ENCODE measurements at regions not wholly inside any gene's neighbourhood (a gene's known extent, or its start where the extent isn't known, plus 50 kb on each side); places are given as distances from the start of the nearest gene placed in this dataset.

DNA sequence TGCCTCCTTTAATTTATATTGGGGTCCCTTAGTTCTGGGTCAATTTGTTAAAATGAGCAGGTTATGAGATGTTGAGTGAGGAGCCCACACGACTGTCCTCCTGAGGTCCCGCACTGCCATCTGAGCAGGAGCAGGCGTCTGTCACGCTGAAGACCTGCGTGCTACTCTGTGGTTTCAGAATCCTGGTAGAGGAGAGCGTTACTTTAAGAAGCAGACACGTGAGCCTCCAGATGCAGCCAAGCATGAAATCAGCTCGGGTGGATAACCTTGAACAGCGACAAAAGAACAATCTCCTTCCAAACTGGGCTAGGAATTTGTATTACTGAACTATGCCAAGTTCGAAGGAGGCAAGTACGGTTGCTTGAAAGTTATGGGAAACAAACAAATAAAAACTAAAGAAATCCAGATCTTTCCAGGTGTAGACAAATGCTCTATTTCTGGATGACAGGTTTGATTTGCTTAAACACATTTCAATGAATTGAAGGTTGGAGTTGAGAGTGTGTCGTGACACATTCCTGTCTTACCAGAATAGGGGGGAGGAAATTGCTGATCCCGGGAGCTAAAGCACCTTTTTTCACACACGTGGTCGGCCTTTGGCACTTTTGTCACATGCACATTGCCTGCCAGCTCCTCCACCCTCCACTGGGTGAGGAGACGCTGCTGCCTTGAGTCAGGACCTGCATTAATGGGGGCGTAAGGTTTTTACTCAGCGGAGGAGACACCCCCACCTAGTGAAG is 945.5 kb upstream of the SLC10A2 start:
- H3K4me3 ChIP-seq = no peak overlapping the region
- TF ChIP-seq, protein P1, sequence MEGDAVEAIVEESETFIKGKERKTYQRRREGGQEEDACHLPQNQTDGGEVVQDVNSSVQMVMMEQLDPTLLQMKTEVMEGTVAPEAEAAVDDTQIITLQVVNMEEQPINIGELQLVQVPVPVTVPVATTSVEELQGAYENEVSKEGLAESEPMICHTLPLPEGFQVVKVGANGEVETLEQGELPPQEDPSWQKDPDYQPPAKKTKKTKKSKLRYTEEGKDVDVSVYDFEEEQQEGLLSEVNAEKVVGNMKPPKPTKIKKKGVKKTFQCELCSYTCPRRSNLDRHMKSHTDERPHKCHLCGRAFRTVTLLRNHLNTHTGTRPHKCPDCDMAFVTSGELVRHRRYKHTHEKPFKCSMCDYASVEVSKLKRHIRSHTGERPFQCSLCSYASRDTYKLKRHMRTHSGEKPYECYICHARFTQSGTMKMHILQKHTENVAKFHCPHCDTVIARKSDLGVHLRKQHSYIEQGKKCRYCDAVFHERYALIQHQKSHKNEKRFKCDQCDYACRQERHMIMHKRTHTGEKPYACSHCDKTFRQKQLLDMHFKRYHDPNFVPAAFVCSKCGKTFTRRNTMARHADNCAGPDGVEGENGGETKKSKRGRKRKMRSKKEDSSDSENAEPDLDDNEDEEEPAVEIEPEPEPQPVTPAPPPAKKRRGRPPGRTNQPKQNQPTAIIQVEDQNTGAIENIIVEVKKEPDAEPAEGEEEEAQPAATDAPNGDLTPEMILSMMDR (IDR thresholded peaks at IDR 0.05) = no peak
- no peak for DNase-seq (ENCODE audit: low spot score in 2 of 2)
- no peaks in the 10 kb centered on the region for H3K27me3 ChIP-seq
- H3K36me3 ChIP-seq = no peaks in the 10 kb centered on the region
- no peaks in the 10 kb centered on the region for H3K9me3 ChIP-seq
- no peaks in the 10 kb centered on the region for H3K4me1 ChIP-seq
- intact Hi-C loops (cut with DNase I) = no loop called here
- no peak overlapping the region for H3K27ac ChIP-seq

DNA sequence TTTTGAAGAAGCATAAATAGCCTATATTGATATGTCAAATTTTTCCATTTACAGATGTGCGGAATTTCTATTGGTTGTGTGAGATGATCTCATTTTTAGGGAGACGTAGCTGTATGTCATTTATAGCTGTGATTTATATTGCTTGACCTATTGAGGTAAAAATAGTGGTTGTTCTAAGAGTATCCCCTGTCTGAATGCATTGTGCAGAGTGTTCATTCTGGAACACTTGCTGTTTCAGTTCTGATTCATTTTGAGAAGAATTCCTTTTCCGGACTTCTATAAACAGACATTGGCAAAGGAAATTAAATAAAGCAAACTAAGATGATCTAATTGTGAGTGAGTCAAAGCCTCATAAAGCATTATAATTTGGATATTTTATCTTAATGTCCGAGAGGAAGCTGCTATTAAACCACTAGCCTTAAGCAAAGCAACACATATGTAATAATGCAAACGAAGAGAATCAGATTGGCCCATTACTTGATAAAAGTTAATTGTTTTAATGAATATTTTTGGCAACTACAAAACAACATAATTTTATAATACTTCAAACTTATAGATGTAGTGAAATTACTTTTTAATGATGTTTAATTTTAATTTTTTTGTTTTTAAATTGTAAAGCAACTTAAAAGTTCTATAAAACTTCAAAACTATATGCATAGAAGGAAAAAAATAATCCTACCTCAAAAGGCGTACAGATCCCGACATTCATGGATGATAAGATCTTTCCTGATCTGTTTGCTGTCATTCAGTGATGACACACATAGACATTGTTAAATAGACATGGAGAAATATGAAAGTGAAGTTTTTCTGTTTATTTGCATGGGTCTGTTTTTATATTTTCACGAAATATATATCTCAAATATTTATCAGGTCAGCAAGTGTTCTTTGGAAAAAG is 942.6 kb upstream of the SLC10A2 start:
- H3K27me3 ChIP-seq = no peaks in the 10 kb centered on the region
- H3K4me3 ChIP-seq = no peak overlapping the region
- intact Hi-C loops (cut with DNase I) = no loop called here
- no peak for DNase-seq (ENCODE audit: low spot score in 2 of 2)
- H3K27ac ChIP-seq = no peak overlapping the region
- TF ChIP-seq, protein P1 (IDR thresholded peaks at IDR 0.05) = no peak
- H3K4me1 ChIP-seq = no peaks in the 10 kb centered on the region
- no peaks in the 10 kb centered on the region for H3K9me3 ChIP-seq
- no peaks in the 10 kb centered on the region for H3K36me3 ChIP-seq

DNA sequence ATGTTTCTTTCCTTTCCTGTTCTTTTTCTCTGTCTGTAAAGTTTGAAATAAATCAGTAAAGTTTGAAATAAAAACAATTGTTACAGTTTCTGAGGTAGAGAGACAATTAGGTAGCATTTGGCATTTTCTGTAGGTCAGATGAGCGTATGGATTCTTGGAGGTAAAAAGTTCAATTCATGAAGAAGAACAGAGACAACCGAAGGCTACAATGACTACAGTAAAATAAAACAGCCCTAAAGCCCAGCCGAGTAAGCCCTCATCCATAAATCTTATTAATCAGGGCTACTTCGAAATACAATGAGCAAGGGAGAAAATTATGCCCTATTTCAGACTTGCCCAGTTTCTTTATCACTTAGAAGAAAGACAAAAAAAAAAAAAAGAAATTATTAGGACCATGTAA is 941.9 kb upstream of the SLC10A2 start:
- Histone ChIP-seq H3K36me3 (no peaks in the 10 kb centered on the region), H3K4me3 (no peak overlapping the region), H3K9me3 (no peaks in the 10 kb centered on the region), H3K27me3 (no peaks in the 10 kb centered on the region), H3K27ac (no peak overlapping the region), H3K4me1 (no peaks in the 10 kb centered on the region)
- intact Hi-C loops (cut with DNase I) = no loop called here
- TF ChIP-seq, protein P1 (IDR thresholded peaks at IDR 0.05) = no peak
- no peak for DNase-seq (ENCODE audit: low spot score in 2 of 2)

DNA sequence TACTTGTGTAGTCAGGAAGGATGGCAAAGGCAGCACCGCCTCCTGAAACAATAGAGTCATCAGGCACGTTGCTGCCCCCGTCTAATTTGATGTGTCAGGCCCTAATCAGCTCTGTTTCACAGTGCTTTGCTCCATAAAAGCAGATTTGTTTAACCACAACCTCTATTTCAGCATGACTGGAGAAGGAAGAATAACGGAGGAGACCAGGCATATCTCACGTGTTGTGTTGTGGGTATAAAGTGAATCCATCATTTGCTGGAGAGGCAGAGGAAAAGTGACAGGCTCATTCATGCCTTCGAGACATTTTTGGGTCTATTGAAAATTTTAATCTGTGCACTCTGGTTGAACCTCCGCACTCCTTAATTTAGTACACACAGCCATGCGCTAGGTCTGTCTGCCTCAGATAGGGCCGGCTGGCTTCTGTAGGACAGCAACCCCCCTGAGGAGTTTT is 940.4 kb upstream of the SLC10A2 start:
- no peak for DNase-seq (ENCODE audit: low spot score in 2 of 2)
- TF ChIP-seq, protein P1 (IDR thresholded peaks at IDR 0.05) = no peak
- Histone ChIP-seq H3K27me3 (no peaks in the 10 kb centered on the region), H3K36me3 (no peaks in the 10 kb centered on the region), H3K27ac (no peak overlapping the region), H3K9me3 (no peaks in the 10 kb centered on the region), H3K4me1 (no peaks in the 10 kb centered on the region), H3K4me3 (no peak overlapping the region)
- intact Hi-C loops (cut with DNase I) = no loop called here

DNA sequence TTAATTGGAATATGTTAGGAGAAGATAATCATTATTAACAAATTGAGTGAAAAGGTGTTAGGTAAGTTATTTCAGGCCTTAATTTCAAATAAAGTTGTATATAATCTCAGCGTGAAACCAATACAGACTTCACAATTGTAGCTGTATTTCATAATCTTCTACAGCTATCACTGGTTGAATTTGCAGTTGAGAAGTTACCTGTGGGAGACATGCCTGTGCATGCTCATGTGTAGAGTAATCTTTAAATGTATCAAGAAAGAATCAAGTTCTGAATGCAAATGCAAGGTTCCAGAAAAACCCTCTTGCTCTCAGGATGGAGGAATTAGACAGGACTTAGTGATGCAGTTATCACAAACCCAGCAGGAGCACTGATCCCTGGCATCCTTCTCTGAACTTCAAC is 938.4 kb upstream of the SLC10A2 start:
- Histone ChIP-seq H3K27ac (no peak overlapping the region), H3K36me3 (no peaks in the 10 kb centered on the region), H3K4me3 (no peak overlapping the region), H3K4me1 (no peaks in the 10 kb centered on the region), H3K9me3 (no peaks in the 10 kb centered on the region), H3K27me3 (no peaks in the 10 kb centered on the region)
- intact Hi-C loops (cut with DNase I) = no loop called here
- TF ChIP-seq, protein P1 (IDR thresholded peaks at IDR 0.05) = no peak
- no peak for DNase-seq (ENCODE audit: low spot score in 2 of 2)

All from ascending aorta (tissue), 2 donors.